ENCODE measurements at regions not wholly inside any gene's neighbourhood (a gene's known extent, or its start where the extent isn't known, plus 50 kb on each side); places are given as distances from the start of the nearest gene placed in this dataset.

GRCh38 chr1:55658917-55659316 is 443.8 kb upstream of the USP24 start:
- in situ Hi-C loops (cut with MboI; ENCODE audit: low pct_unique_long_range_greater_than_20kb, low sequenced_read_pairs, unreplicated experiment): no loop called here
- no peak for TF ChIP-seq CTCF (IDR thresholded peaks at IDR 0.05; ENCODE audit: extremely low read depth, insufficient read depth, missing control alignments)
- DNase-seq (ENCODE audit: low spot score): no peak

GRCh38 chr1:55654750-55655149 is 439.6 kb upstream of the USP24 start:
- no peak for TF ChIP-seq CTCF (IDR thresholded peaks at IDR 0.05; ENCODE audit: extremely low read depth, insufficient read depth, missing control alignments)
- in situ Hi-C loops (cut with MboI; ENCODE audit: low pct_unique_long_range_greater_than_20kb, low sequenced_read_pairs, unreplicated experiment): no loop called here
- DNase-seq (ENCODE audit: low spot score): no peak

GRCh38 chr1:55654171-55654570 is 439.0 kb upstream of the USP24 start:
- TF ChIP-seq CTCF (IDR thresholded peaks at IDR 0.05; ENCODE audit: extremely low read depth, insufficient read depth, missing control alignments): no peak
- in situ Hi-C loops (cut with MboI; ENCODE audit: low pct_unique_long_range_greater_than_20kb, low sequenced_read_pairs, unreplicated experiment): no loop called here
- DNase-seq (ENCODE audit: low spot score): no peak

- DNase-seq (ENCODE audit: low spot score): no peak
- no peak for TF ChIP-seq CTCF (IDR thresholded peaks at IDR 0.05; ENCODE audit: extremely low read depth, insufficient read depth, missing control alignments)
- in situ Hi-C loops (cut with MboI; ENCODE audit: low pct_unique_long_range_greater_than_20kb, low sequenced_read_pairs, unreplicated experiment): no loop called here
Measured at GRCh38 chr1:55650444-55650843, 435.3 kb upstream of the USP24 start.

GRCh38 chr1:55646181-55646580 is 431.0 kb upstream of the USP24 start:
- in situ Hi-C loops (cut with MboI; ENCODE audit: low pct_unique_long_range_greater_than_20kb, low sequenced_read_pairs, unreplicated experiment): no loop called here
- DNase-seq (ENCODE audit: low spot score): no peak
- TF ChIP-seq CTCF (IDR thresholded peaks at IDR 0.05; ENCODE audit: extremely low read depth, insufficient read depth, missing control alignments): no peak

GRCh38 chr1:55645270-55645669 is 430.1 kb upstream of the USP24 start:
- TF ChIP-seq CTCF (IDR thresholded peaks at IDR 0.05; ENCODE audit: extremely low read depth, insufficient read depth, missing control alignments): no peak
- in situ Hi-C loops (cut with MboI; ENCODE audit: low pct_unique_long_range_greater_than_20kb, low sequenced_read_pairs, unreplicated experiment): no loop called here
- no peak for DNase-seq (ENCODE audit: low spot score)

GRCh38 chr1:55641947-55642346 is 426.8 kb upstream of the USP24 start:
- no peak for TF ChIP-seq CTCF (IDR thresholded peaks at IDR 0.05; ENCODE audit: extremely low read depth, insufficient read depth, missing control alignments)
- in situ Hi-C loops (cut with MboI; ENCODE audit: low pct_unique_long_range_greater_than_20kb, low sequenced_read_pairs, unreplicated experiment): no loop called here
- DNase-seq (ENCODE audit: low spot score): no peak
